ENCODE measurements at regions not wholly inside any gene's neighbourhood (a gene's known extent, or its start where the extent isn't known, plus 50 kb on each side); places are given as distances from the start of the nearest gene placed in this dataset.

GRCh38 chr5:56335212-56335611 is 102.1 kb upstream of the ANKRD55 start:
- H3K4me3 ChIP-seq (ENCODE audit: low read length), result no peak overlapping the region
- DNase-seq (ENCODE audit: low read depth), result no peak
- TF ChIP-seq, protein P1, sequence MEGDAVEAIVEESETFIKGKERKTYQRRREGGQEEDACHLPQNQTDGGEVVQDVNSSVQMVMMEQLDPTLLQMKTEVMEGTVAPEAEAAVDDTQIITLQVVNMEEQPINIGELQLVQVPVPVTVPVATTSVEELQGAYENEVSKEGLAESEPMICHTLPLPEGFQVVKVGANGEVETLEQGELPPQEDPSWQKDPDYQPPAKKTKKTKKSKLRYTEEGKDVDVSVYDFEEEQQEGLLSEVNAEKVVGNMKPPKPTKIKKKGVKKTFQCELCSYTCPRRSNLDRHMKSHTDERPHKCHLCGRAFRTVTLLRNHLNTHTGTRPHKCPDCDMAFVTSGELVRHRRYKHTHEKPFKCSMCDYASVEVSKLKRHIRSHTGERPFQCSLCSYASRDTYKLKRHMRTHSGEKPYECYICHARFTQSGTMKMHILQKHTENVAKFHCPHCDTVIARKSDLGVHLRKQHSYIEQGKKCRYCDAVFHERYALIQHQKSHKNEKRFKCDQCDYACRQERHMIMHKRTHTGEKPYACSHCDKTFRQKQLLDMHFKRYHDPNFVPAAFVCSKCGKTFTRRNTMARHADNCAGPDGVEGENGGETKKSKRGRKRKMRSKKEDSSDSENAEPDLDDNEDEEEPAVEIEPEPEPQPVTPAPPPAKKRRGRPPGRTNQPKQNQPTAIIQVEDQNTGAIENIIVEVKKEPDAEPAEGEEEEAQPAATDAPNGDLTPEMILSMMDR (conservative IDR thresholded peaks at IDR 0.05; ENCODE audit: low read length), result no peak

DNA sequence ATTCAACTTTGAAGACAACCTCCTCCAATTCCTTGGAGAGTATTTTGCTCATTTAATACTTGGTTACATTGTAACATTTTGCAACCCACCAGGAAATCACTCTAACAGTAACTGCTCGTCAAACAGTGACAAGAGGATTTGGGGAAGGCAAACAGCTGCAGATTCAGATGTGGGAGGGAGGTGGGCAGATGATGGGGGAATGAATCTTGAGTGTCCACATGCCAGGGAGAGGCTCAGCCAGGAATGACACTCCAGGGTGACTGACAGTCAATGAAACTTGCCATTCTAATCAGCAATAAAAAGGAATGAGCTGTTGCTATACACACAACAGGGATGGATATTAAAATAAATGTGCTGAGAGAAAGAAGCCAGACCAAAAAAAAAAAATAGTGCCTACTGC is 97.7 kb upstream of the ANKRD55 start:
- no peak for DNase-seq (ENCODE audit: low read depth)
- no peak overlapping the region for H3K4me3 ChIP-seq (ENCODE audit: low read length)
- TF ChIP-seq, protein P1 (conservative IDR thresholded peaks at IDR 0.05; ENCODE audit: low read length), result no peak

DNA sequence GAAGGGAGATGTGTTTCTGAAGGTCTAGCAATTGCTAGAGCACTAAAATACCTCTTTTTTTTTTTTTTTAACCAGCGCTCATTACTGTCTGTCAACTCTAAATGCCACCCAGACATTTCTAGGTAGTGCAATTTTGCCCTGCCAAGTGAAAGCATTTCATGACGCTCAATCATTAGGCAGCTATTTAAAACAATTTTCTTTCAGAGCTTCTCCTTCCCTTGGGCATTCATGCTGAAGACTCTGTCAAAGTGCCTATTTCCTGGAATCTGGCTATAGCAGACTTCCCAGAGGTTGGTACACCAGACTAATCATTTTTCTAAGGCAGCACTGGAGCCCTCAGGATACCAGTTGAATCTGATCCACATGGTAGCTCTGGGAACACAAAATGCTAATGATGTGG is 97.0 kb upstream of the ANKRD55 start:
- H3K4me3 ChIP-seq (ENCODE audit: low read length), result no peak overlapping the region
- no peak for DNase-seq (ENCODE audit: low read depth)
- TF ChIP-seq, protein P1 (conservative IDR thresholded peaks at IDR 0.05; ENCODE audit: low read length), result no peak

DNA sequence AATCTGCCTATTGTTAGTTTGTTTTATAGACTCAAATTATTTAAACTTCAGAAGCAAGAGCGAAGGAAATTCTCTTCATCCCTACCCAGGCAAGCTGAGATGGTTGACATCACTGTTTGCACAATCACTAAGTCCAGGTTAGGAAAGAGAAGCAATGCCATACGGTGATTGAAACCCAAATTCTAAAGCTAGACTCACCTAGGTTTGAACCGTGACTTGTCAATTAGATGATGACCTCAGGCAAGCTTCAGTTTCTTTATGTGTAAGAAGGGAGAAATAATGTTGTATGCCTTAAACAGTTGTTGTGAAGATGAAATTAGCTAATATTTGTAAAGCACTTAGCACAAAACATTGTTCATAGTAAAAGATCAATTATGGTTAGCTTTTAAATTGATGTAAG is 96.5 kb upstream of the ANKRD55 start:
- no peak overlapping the region for H3K4me3 ChIP-seq (ENCODE audit: low read length)
- TF ChIP-seq, protein P1 (conservative IDR thresholded peaks at IDR 0.05; ENCODE audit: low read length), result no peak
- DNase-seq (ENCODE audit: low read depth), result no peak

DNA sequence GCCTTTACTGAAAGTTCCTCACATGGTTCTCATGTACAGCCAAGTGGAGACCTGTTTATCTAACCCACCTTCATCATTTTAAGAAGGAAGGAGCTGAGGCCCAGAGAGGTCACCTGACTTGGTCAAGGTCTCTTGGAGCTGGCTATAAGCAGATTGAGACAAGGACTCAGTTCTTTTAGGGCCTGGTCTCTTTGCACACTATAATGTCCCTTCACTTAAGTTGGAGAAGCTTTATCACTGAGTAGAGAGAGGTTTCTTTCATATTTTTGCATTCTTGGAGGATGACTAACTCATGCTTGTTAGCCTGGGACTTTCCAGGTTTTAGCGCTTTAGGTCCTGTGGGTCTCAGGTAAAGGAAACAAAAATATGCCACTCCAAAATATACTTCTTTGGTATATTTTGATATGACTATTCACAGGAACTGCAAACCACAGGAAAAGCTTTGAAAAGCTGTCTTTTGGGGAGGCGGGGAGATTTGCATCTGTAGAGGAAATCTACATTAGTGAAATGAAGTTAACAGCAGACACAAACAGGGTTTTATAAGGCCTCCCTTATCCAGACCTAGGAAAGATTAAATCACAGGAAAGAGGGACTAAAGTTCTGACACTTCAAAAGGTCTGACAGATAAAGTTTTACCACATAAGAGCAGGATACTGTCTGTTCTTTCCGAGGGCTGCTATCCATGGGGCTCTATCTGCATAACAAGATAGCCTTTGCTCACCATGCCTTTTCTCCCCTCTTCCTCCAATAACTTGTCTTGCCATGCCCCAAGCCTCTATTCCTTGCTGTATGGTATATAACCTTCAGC is 95.8 kb upstream of the ANKRD55 start:
- no peak for DNase-seq (ENCODE audit: low read depth)
- H3K4me3 ChIP-seq (ENCODE audit: low read length), result no peak overlapping the region
- TF ChIP-seq, protein P1 (conservative IDR thresholded peaks at IDR 0.05; ENCODE audit: low read length), result no peak

- no peak for DNase-seq (ENCODE audit: low read depth)
- TF ChIP-seq, protein P1 (conservative IDR thresholded peaks at IDR 0.05; ENCODE audit: low read length), result no peak
- no peak overlapping the region for H3K4me3 ChIP-seq (ENCODE audit: low read length)
Measured at GRCh38 chr5:56327809-56328208, 94.7 kb upstream of the ANKRD55 start.

DNA sequence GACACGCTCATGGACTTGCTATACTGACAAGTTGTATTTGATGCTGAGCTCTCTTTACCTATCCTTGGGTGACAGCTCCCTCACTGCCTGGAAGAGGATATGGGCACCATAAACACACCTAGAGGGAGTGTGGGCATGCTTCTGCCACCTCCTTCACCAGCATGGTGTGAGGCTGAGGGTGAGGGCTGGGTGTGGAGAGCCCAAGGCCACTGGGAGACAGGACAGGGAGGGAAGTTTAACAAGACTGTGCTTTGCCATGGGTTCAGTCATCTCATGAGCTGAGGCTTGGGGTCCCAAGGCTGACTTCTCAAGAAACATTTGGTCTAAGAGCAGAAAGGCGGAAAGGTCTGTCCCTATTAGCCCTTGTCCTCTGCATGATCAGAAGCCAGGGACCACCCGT is 93.6 kb upstream of the ANKRD55 start:
- TF ChIP-seq, protein P1 (conservative IDR thresholded peaks at IDR 0.05; ENCODE audit: low read length), result no peak
- no peak for DNase-seq (ENCODE audit: low read depth)
- H3K4me3 ChIP-seq (ENCODE audit: low read length), result no peak overlapping the region
